ENCODE measurements at regions not wholly inside any gene's neighbourhood (a gene's known extent, or its start where the extent isn't known, plus 50 kb on each side); places are given as distances from the start of the nearest gene placed in this dataset.

GRCh38 chr18:47718646-47719045 is 211.8 kb downstream of the SMAD2 start:
- H3K27ac ChIP-seq: no peak overlapping the region
- TF ChIP-seq CTCF (conservative IDR thresholded peaks at IDR 0.05) (no peak), ZFX (IDR thresholded peaks at IDR 0.05) (no peak)

GRCh38 chr18:47717257-47717656 is 213.2 kb downstream of the SMAD2 start:
- no peak for TF ChIP-seq CTCF (conservative IDR thresholded peaks at IDR 0.05)
- no peak for TF ChIP-seq ZFX (IDR thresholded peaks at IDR 0.05)
- H3K27ac ChIP-seq: no peak overlapping the region

- no peak overlapping the region for H3K27ac ChIP-seq
- TF ChIP-seq ZFX (IDR thresholded peaks at IDR 0.05) (no peak), CTCF (conservative IDR thresholded peaks at IDR 0.05) (no peak)
Measured at GRCh38 chr18:47716632-47717185, 213.8 kb downstream of the SMAD2 start.

- no peak for TF ChIP-seq ZFX (IDR thresholded peaks at IDR 0.05)
- no peak for TF ChIP-seq CTCF (conservative IDR thresholded peaks at IDR 0.05)
- no peak overlapping the region for H3K27ac ChIP-seq
Measured at GRCh38 chr18:47710451-47710850, 220.0 kb downstream of the SMAD2 start.

- TF ChIP-seq ZFX (IDR thresholded peaks at IDR 0.05): no peak
- no peak for TF ChIP-seq CTCF (conservative IDR thresholded peaks at IDR 0.05)
Measured at GRCh38 chr18:47709556-47709955, 220.9 kb downstream of the SMAD2 start.

GRCh38 chr18:47708206-47708605 is 222.3 kb downstream of the SMAD2 start:
- TF ChIP-seq ZFX (IDR thresholded peaks at IDR 0.05) (no peak), CTCF (conservative IDR thresholded peaks at IDR 0.05) (no peak)
- H3K27ac ChIP-seq: no peak overlapping the region

More at GRCh38 chr18:47709556-47709955, 220.9 kb downstream of the SMAD2 start:
- no peak overlapping the region for H3K27ac ChIP-seq

- H3K27ac ChIP-seq: no peak overlapping the region
- no peak for TF ChIP-seq CTCF (conservative IDR thresholded peaks at IDR 0.05)
- no peak for TF ChIP-seq ZFX (IDR thresholded peaks at IDR 0.05)
Measured at GRCh38 chr18:47701134-47701533, 229.3 kb downstream of the SMAD2 start.
